GM19025 (cell line): ENCODE measurements at regions not wholly inside any gene's neighbourhood (a gene's known extent, or its start where the extent isn't known, plus 50 kb on each side); places are given as distances from the start of the nearest gene placed in this dataset.

Experiments used
- ATAC-seq: cut with Tn5 transposase; IDR thresholded peaks from one replicate; pipeline ENCODE4 v1.9.1; 2021; ENCODE audit warnings: mild to moderate bottlenecking, low read depth, moderate library complexity; ENCODE audit not compliant: unreplicated experiment

GRCh38 chr14:98494582-98494981 is 777.4 kb downstream of the BCL11B start:
- ATAC-seq = no peak

- ATAC-seq = no peak
Measured at GRCh38 chr14:98498019-98498885, 773.7 kb downstream of the BCL11B start.

DNA sequence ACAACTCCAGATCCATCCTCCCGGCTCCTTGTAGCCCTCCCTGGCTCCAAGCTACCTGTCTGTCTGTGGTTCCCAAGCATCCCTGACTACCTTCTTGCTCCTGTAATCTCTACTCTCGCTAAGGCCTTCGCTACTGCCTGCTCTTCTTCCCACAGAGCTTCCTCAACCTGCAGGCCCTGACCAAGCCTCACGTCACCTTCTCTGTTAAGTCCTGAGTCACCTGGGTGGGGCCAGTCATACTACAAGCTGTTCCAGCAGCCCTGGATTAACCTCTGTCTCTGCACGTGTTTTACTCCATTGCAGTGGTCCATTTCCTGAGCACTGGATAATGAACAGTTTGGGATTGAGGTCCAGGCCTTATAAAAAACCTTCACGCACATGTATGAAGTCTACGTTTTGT is 770.7 kb downstream of the BCL11B start:
- no peak for ATAC-seq

- ATAC-seq = no peak
Measured at GRCh38 chr14:98501836-98502235, 770.2 kb downstream of the BCL11B start.

DNA sequence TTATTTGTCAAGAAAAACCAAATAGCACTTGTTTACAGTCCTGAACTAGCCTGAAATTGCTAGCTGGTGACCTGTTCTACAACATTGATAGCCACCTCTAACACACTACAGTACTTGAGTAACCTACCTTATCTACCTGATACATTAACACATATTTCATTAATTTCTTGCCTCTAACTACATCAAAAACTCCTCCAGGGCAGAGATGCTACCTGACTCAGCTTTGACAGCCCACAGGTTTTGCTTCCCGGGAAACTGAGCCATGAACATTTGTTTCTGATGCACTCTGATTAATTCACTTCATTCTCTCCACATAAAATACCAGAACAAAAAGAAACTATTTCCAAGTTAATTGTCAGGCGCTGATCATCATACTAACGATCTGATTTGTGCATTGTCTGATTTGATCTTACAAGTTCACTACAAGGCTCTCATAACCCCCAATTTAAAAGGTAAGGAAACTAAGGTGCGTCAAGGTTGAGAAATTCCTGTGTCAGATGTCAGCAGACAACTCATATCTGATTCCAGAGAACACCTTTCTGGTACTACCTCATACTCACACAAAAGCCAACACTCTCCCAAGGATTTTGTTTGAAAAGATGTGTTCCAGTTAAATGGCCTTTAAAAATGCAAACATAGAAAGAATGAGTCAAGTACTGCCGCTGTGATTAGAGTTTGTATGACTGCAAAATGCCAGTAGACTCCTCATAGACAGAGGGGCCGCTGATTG is 768.7 kb downstream of the BCL11B start:
- no peak for ATAC-seq

- no peak for ATAC-seq
Measured at GRCh38 chr14:98507264-98507663, 764.7 kb downstream of the BCL11B start.

GRCh38 chr14:98510392-98510791 is 761.6 kb downstream of the BCL11B start:
- no peak for ATAC-seq

- ATAC-seq = no peak
Measured at GRCh38 chr14:98512501-98513251, 759.3 kb downstream of the BCL11B start.

GRCh38 chr14:98513558-98513957 is 758.4 kb downstream of the BCL11B start:
- no peak for ATAC-seq

GRCh38 chr14:98514016-98514415 is 758.0 kb downstream of the BCL11B start:
- no peak for ATAC-seq

GRCh38 chr14:98536256-98536655 is 735.7 kb downstream of the BCL11B start:
- no peak for ATAC-seq

GRCh38 chr14:98542316-98542715 is 729.7 kb downstream of the BCL11B start:
- no peak for ATAC-seq

- no peak for ATAC-seq
Measured at GRCh38 chr14:98543074-98543473, 728.9 kb downstream of the BCL11B start.

GRCh38 chr14:98544174-98544573 is 727.8 kb downstream of the BCL11B start:
- no peak for ATAC-seq

DNA sequence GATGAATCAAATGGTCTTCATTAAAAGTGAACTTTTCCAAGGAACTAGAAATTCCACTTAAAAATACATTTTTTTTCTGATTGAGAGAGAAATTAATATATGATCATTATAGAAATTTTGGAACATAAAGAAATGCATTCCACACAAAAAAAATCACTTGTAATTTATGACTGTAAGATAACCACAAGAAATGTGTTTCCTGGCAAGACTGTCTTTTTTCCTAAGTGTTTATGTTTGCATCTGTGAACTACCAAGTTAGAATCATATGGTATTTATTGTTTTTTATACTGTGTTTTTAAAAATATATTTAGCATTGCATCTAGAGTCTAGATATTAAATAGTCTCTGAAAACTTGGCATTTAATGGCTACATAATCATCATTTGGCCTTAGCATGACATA is 726.8 kb downstream of the BCL11B start:
- ATAC-seq = no peak

DNA sequence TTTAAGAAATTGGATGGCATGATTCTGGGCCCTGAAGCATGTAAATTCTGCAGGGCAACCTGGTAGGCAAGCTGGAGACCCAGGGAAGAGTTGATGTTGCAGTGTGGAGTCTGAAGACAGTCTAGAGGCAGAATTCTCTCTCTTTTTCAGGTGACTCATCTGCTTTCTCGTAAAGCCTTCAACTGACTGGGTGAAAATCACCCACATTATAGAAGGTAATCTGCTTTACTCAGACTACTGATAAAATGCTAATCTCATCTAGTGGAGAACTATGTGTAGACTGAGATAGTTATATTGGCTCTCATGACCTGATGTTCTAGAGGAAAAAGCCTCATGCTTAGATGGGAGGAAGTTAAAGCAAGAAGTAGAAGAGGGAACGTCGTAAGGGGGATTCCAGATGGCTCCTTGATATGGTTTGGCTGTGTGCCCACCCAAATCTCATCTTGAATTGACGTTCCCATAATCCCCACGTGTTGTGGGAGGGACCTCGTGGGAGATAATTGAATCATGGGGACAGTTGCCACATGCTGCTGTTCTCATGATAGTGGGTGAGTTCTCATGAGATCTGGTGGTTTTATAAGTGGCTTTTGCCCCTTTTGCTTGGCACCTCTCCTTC is 723.8 kb downstream of the BCL11B start:
- no peak for ATAC-seq

- no peak for ATAC-seq
Measured at GRCh38 chr14:98551028-98551427, 721.0 kb downstream of the BCL11B start.

GRCh38 chr14:98555440-98555839 is 716.6 kb downstream of the BCL11B start:
- ATAC-seq = no peak

GRCh38 chr14:98564006-98564405 is 708.0 kb downstream of the BCL11B start:
- ATAC-seq = no peak

GRCh38 chr14:98564541-98564940 is 707.5 kb downstream of the BCL11B start:
- no peak for ATAC-seq

DNA sequence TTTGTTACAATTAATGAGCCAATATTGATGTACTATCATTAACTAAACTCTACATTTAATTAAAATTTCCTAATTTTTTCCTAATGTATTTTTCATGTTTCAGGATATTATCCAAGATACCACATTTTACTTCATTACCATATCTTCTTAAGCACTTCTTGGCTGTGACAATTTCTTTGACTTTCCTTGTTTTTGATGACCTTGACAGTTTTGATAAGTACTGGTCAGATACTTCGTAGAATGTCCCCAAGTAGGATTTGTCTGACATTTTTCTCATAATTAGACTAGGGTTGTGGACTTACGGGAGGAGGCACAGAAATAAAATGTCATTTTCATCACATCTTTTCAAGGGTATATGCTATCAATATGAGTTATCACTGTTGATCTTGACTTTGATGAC is 700.9 kb downstream of the BCL11B start:
- ATAC-seq = no peak
